ENCODE measurements at regions not wholly inside any gene's neighbourhood (a gene's known extent, or its start where the extent isn't known, plus 50 kb on each side); places are given as distances from the start of the nearest gene placed in this dataset.

GRCh38 chr10:36178616-36179015 is 536.5 kb upstream of the FZD8 start:
- Histone ChIP-seq H3K27ac (no peak overlapping the region), H3K4me1 (no peaks in the 10 kb centered on the region), H3K36me3 (no peaks in the 10 kb centered on the region), H3K9me3 (no peaks in the 10 kb centered on the region), H3K27me3 (no peaks in the 10 kb centered on the region), H3K4me3 (no peak overlapping the region)
- intact Hi-C loops (cut with DNase I) = no loop called here
- no peak for DNase-seq
- 53 to 79% methylated on average over 3 of the region's 3 CpGs for WGBS, 2 donors
- no peak for TF ChIP-seq POLR2A (IDR thresholded peaks at IDR 0.05)
- TF ChIP-seq CTCF (IDR thresholded peaks at IDR 0.05) = no peak

DNA sequence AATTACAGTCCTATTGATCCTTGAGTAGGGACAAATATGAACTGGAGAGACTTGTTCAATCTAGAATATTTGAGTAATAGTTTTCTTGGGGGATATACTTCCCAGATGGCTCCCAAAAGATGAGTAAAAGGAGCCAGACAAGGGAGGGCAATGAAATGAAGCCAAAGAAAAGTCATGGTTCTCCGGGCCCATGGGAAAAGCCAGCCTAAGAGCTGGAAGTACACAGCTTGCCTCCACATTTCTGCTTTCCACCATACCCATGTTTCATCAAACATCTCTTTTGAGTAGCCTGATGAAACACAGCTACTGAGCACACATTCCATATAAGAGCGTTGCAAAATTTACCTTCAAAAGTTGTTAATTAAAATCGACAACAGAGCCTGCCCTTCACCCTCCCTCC is 535.0 kb upstream of the FZD8 start:
- Histone ChIP-seq H3K27me3 (no peaks in the 10 kb centered on the region), H3K9me3 (no peaks in the 10 kb centered on the region), H3K4me1 (peaks cover 0 to 1% (median 0%) of the 10 kb centered on the region in 3 donors), H3K27ac (no peak overlapping the region), H3K4me3 (no peak overlapping the region), H3K36me3 (no peaks in the 10 kb centered on the region)
- no peak for DNase-seq
- TF ChIP-seq CTCF (IDR thresholded peaks at IDR 0.05) (no peak), POLR2A (IDR thresholded peaks at IDR 0.05) (no peak)
- 81 to 94% methylated on average over 3 of the region's 3 CpGs for WGBS, 2 donors
- intact Hi-C loops (cut with DNase I) = no loop called here

- no peak overlapping the region for H3K27ac ChIP-seq
- H3K9me3 ChIP-seq = no peaks in the 10 kb centered on the region
- H3K4me1 ChIP-seq = peaks cover 0 to 8% (median 0%) of the 10 kb centered on the region in 3 donors
- H3K27me3 ChIP-seq = no peaks in the 10 kb centered on the region
- no peak for DNase-seq
- H3K4me3 ChIP-seq = no peak overlapping the region
- no peaks in the 10 kb centered on the region for H3K36me3 ChIP-seq
- no peak for TF ChIP-seq POLR2A (IDR thresholded peaks at IDR 0.05)
- TF ChIP-seq CTCF (IDR thresholded peaks at IDR 0.05) = no peak
- intact Hi-C loops (cut with DNase I) = no loop called here
Measured at GRCh38 chr10:36175954-36176353, 533.9 kb upstream of the FZD8 start.

GRCh38 chr10:36173364-36173763 is 531.3 kb upstream of the FZD8 start:
- no peak overlapping the region for H3K27ac ChIP-seq
- no peak for DNase-seq
- H3K27me3 ChIP-seq = no peaks in the 10 kb centered on the region
- intact Hi-C loops (cut with DNase I) = no loop called here
- TF ChIP-seq CTCF (IDR thresholded peaks at IDR 0.05) (no peak), POLR2A (IDR thresholded peaks at IDR 0.05) (no peak)
- 43 to 57% methylated on average over 4 of the region's 4 CpGs for WGBS, 2 donors
- H3K4me1 ChIP-seq = peaks cover 0 to 8% (median 0%) of the 10 kb centered on the region in 3 donors
- no peaks in the 10 kb centered on the region for H3K9me3 ChIP-seq
- no peak overlapping the region for H3K4me3 ChIP-seq
- no peaks in the 10 kb centered on the region for H3K36me3 ChIP-seq

DNA sequence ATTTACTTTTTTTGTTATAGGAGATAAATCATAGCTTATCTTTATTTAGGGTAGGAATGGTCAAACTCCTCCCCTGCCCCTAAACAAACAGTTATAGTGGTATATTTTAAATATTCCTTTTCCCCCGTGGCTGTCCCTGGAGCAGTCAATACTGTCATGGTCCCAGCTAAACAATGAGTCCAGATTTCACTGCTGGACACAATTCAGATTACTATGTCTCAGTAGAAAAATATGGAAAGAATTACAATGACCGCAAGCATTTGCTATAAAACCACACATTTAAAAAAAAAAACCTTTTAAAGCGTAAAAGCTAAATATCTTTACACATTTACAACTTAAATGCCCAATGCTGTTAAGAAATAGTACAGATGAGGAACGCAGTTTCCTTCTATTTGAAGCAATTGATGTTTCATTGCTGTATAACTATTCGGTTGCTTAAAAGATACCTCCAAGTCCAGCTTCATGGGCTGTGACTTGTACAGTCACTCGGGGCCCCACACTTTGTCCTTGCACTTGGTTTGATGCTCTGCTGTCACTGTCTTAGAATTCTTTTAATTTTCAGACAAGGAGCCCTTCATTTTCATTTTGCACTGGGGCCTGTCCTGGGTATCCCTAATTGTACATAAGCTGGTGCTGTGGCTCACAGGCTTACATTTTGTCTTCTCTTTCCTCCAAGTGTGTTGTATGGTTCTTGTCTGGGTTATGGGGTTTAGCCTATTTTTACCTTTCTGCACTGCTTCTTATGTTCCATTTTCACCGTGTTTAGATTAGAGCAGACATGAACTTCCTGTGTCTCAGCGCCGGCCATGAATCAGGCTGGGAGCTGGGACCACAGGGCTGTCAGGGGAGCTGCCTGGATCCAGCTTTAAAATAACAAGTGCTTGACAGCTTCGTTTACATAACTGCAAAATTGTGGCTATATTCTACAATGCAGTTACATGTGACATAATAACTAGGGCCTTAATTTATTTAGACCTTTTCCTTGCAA is 530.2 kb upstream of the FZD8 start:
- Histone ChIP-seq H3K4me1 (peaks cover 0 to 8% (median 0%) of the 10 kb centered on the region in 3 donors), H3K27me3 (no peaks in the 10 kb centered on the region), H3K27ac (peak overlapping the region in 1 of 4 donors; percentile 6), H3K4me3 (no peak overlapping the region), H3K36me3 (no peaks in the 10 kb centered on the region), H3K9me3 (no peaks in the 10 kb centered on the region)
- TF ChIP-seq POLR2A (IDR thresholded peaks at IDR 0.05) (no peak), CTCF (IDR thresholded peaks at IDR 0.05) (no peak)
- intact Hi-C loops (cut with DNase I) = no loop called here
- WGBS, 2 donors = 43 to 59% methylated on average over 10 of the region's 10 CpGs
- DNase-seq = no peak
